ENCODE measurements at regions not wholly inside any gene's neighbourhood (a gene's known extent, or its start where the extent isn't known, plus 50 kb on each side); places are given as distances from the start of the nearest gene placed in this dataset.

GRCh38 chr12:38465020-38465419 lies 148.4 kb downstream of the ALG10B start:
- Histone ChIP-seq H3K27me3 (ENCODE audit: control insufficient read depth, insufficient read depth, low read length, poor library complexity, severe bottlenecking) (no peaks in the 10 kb centered on the region), H3K9me3 (ENCODE audit: control insufficient read depth, low read length) (no peaks in the 10 kb centered on the region), H3K36me3 (ENCODE audit: control insufficient read depth, insufficient read depth, low read length) (no peaks in the 10 kb centered on the region), H3K4me3 (ENCODE audit: low read length) (no peak overlapping the region), H3K27ac (ENCODE audit: low read depth, low read length) (no peak overlapping the region), H3K9ac (ENCODE audit: extremely low read depth, low read length, poor library complexity, severe bottlenecking) (no peak overlapping the region), H3K4me1 (ENCODE audit: control insufficient read depth, insufficient read depth, low read length) (peaks cover 7% of the 10 kb centered on the region)
- WGBS, 2 experiments (ENCODE audit: insufficient coverage in 1 of 2, insufficient read length in 1 of 2): 91 to 94% methylated on average over 5 of the region's 5 CpGs
- no peaks in the 10 kb centered on the region for H3K9me3 Mint-ChIP-seq
- no peak for DNase-seq
- peaks cover 12% of the 10 kb centered on the region for H3K4me1 Mint-ChIP-seq
- no peak overlapping the region for H3K27ac Mint-ChIP-seq
- no peak for TF ChIP-seq CTCF (conservative IDR thresholded peaks at IDR 0.05)
- H3K36me3 Mint-ChIP-seq (ENCODE audit: low read depth): no peaks in the 10 kb centered on the region
- H3K27me3 Mint-ChIP-seq (ENCODE audit: insufficient read depth): no peaks in the 10 kb centered on the region
- no peak overlapping the region for H3K4me3 Mint-ChIP-seq

GRCh38 chr12:38469715-38470114 lies 153.1 kb downstream of the ALG10B start:
- peak overlapping the region; percentile 86 for H3K27ac ChIP-seq (ENCODE audit: low read depth, low read length)
- H3K27me3 ChIP-seq (ENCODE audit: control insufficient read depth, insufficient read depth, low read length, poor library complexity, severe bottlenecking): no peaks in the 10 kb centered on the region
- H3K9ac ChIP-seq (ENCODE audit: extremely low read depth, low read length, poor library complexity, severe bottlenecking): no peak overlapping the region
- peaks cover 17% of the 10 kb centered on the region for H3K9me3 Mint-ChIP-seq
- H3K4me3 Mint-ChIP-seq: no peak overlapping the region
- peaks cover 10% of the 10 kb centered on the region for H3K9me3 ChIP-seq (ENCODE audit: control insufficient read depth, low read length)
- H3K4me1 Mint-ChIP-seq: peaks cover 12% of the 10 kb centered on the region
- H3K36me3 ChIP-seq (ENCODE audit: control insufficient read depth, insufficient read depth, low read length): no peaks in the 10 kb centered on the region
- H3K4me1 ChIP-seq (ENCODE audit: control insufficient read depth, insufficient read depth, low read length): peaks cover 7% of the 10 kb centered on the region
- 75 to 90% methylated on average over 4 to 7 of the region's 7 CpGs for WGBS, 2 experiments (ENCODE audit: insufficient coverage in 1 of 2, insufficient read length in 1 of 2)
- H3K36me3 Mint-ChIP-seq (ENCODE audit: low read depth): peaks cover 2% of the 10 kb centered on the region
- no peak for DNase-seq
- no peaks in the 10 kb centered on the region for H3K27me3 Mint-ChIP-seq (ENCODE audit: insufficient read depth)
- no peak overlapping the region for H3K27ac Mint-ChIP-seq
- H3K4me3 ChIP-seq (ENCODE audit: low read length): no peak overlapping the region
- TF ChIP-seq CTCF (conservative IDR thresholded peaks at IDR 0.05): no peak

GRCh38 chr12:38477340-38478090 lies 160.9 kb downstream of the ALG10B start:
- H3K36me3 Mint-ChIP-seq (ENCODE audit: low read depth): peaks cover 2% of the 10 kb centered on the region
- H3K9me3 Mint-ChIP-seq: peaks cover 27% of the 10 kb centered on the region
- Histone ChIP-seq H3K27ac (ENCODE audit: low read depth, low read length) (no peak overlapping the region), H3K9me3 (ENCODE audit: control insufficient read depth, low read length) (peaks cover 23% of the 10 kb centered on the region), H3K4me1 (ENCODE audit: control insufficient read depth, insufficient read depth, low read length) (peaks cover 3% of the 10 kb centered on the region), H3K27me3 (ENCODE audit: control insufficient read depth, insufficient read depth, low read length, poor library complexity, severe bottlenecking) (no peaks in the 10 kb centered on the region), H3K4me3 (ENCODE audit: low read length) (peak overlapping the region; percentile 39), H3K36me3 (ENCODE audit: control insufficient read depth, insufficient read depth, low read length) (no peaks in the 10 kb centered on the region), H3K9ac (ENCODE audit: extremely low read depth, low read length, poor library complexity, severe bottlenecking) (no peak overlapping the region)
- no peak overlapping the region for H3K4me3 Mint-ChIP-seq
- no peak for TF ChIP-seq CTCF (conservative IDR thresholded peaks at IDR 0.05)
- DNase-seq: peak; percentile 59
- no peaks in the 10 kb centered on the region for H3K27me3 Mint-ChIP-seq (ENCODE audit: insufficient read depth)
- H3K27ac Mint-ChIP-seq: peak overlapping the region; percentile 71
- H3K4me1 Mint-ChIP-seq: peaks cover 28% of the 10 kb centered on the region

Data from endodermal cell (in vitro differentiated cells).